ENCODE measurements at regions not wholly inside any gene's neighbourhood (a gene's known extent, or its start where the extent isn't known, plus 50 kb on each side); places are given as distances from the start of the nearest gene placed in this dataset.

- no peaks in the 10 kb centered on the region for H3K36me3 Mint-ChIP-seq
- H3K27ac ChIP-seq (ENCODE audit: low read depth, low read length), result no peak overlapping the region
- H3K4me1 Mint-ChIP-seq, result no peaks in the 10 kb centered on the region
- H3K9me3 Mint-ChIP-seq, result no peaks in the 10 kb centered on the region
- no peaks in the 10 kb centered on the region for H3K4me1 ChIP-seq (ENCODE audit: insufficient read depth, low read length)
- peaks cover 4 to 6% of the 10 kb centered on the region in 2 donors for H3K27me3 Mint-ChIP-seq
- ChIA-PET CTCF (interaction anchor here (0.5 kb wide), 1 partner anchor 13 kb away, joined by 3 read pairs; no protein-coding TSS in a partner anchor), POLR2A (no interaction called here)
- no peak overlapping the region for H3K27ac Mint-ChIP-seq
- DNase-seq, result no peak
- no peak overlapping the region for H3K4me3 ChIP-seq (ENCODE audit: low read length)
- no peak overlapping the region for H3K4me3 Mint-ChIP-seq
- no peaks in the 10 kb centered on the region for H3K9me3 ChIP-seq (ENCODE audit: low read length)
- no peaks in the 10 kb centered on the region for H3K36me3 ChIP-seq (ENCODE audit: insufficient read depth, low read length)
- no peaks in the 10 kb centered on the region for H3K27me3 ChIP-seq (ENCODE audit: insufficient read depth, low read length, poor library complexity, severe bottlenecking)
Measured at GRCh38 chr12:105555556-105556295, 225.2 kb downstream of the C12orf75 start.

- Histone ChIP-seq H3K9me3 (ENCODE audit: low read length) (no peaks in the 10 kb centered on the region), H3K4me3 (ENCODE audit: low read length) (no peak overlapping the region), H3K36me3 (ENCODE audit: insufficient read depth, low read length) (no peaks in the 10 kb centered on the region), H3K4me1 (ENCODE audit: insufficient read depth, low read length) (no peaks in the 10 kb centered on the region), H3K27ac (ENCODE audit: low read depth, low read length) (no peak overlapping the region), H3K27me3 (ENCODE audit: insufficient read depth, low read length, poor library complexity, severe bottlenecking) (no peaks in the 10 kb centered on the region)
- no peak overlapping the region for H3K27ac Mint-ChIP-seq
- ChIA-PET CTCF (no interaction called here), POLR2A (no interaction called here)
- DNase-seq, result no peak
- H3K4me1 Mint-ChIP-seq, result no peaks in the 10 kb centered on the region
- H3K4me3 Mint-ChIP-seq, result no peak overlapping the region
- H3K36me3 Mint-ChIP-seq, result no peaks in the 10 kb centered on the region
- H3K27me3 Mint-ChIP-seq, result peaks cover 4 to 5% of the 10 kb centered on the region in 2 donors
- no peaks in the 10 kb centered on the region for H3K9me3 Mint-ChIP-seq
Measured at GRCh38 chr12:105559310-105559709, 228.8 kb downstream of the C12orf75 start.

GRCh38 chr12:105561546-105562198, 231.2 kb downstream of the C12orf75 start:
- Mint-ChIP-seq H3K4me3 (no peak overlapping the region), H3K4me1 (no peaks in the 10 kb centered on the region), H3K27me3 (peaks cover 3 to 4% of the 10 kb centered on the region in 2 donors), H3K27ac (no peak overlapping the region), H3K9me3 (peaks cover 0 to 1% (median 0%) of the 10 kb centered on the region in 5 donors), H3K36me3 (no peaks in the 10 kb centered on the region)
- ChIA-PET CTCF (no interaction called here), POLR2A (no interaction called here)
- no peaks in the 10 kb centered on the region for H3K27me3 ChIP-seq (ENCODE audit: insufficient read depth, low read length, poor library complexity, severe bottlenecking)
- H3K4me1 ChIP-seq (ENCODE audit: insufficient read depth, low read length), result no peaks in the 10 kb centered on the region
- no peak overlapping the region for H3K4me3 ChIP-seq (ENCODE audit: low read length)
- no peak for DNase-seq
- no peaks in the 10 kb centered on the region for H3K36me3 ChIP-seq (ENCODE audit: insufficient read depth, low read length)
- H3K27ac ChIP-seq (ENCODE audit: low read depth, low read length), result no peak overlapping the region
- H3K9me3 ChIP-seq (ENCODE audit: low read length), result no peaks in the 10 kb centered on the region

GRCh38 chr12:105562199-105562971, 231.9 kb downstream of the C12orf75 start:
- Mint-ChIP-seq H3K27ac (no peak overlapping the region), H3K4me1 (no peaks in the 10 kb centered on the region)

GRCh38 chr12:105567061-105567460, 236.6 kb downstream of the C12orf75 start:
- Mint-ChIP-seq H3K27me3 (peaks cover 3 to 8% of the 10 kb centered on the region in 2 donors), H3K9me3 (peaks cover 0 to 1% (median 0%) of the 10 kb centered on the region in 5 donors), H3K36me3 (no peaks in the 10 kb centered on the region), H3K4me3 (no peak overlapping the region), H3K27ac (no peak overlapping the region), H3K4me1 (no peaks in the 10 kb centered on the region)
- DNase-seq, result no peak
- ChIA-PET POLR2A (no interaction called here), CTCF (no interaction called here)
- Histone ChIP-seq H3K4me1 (ENCODE audit: insufficient read depth, low read length) (no peaks in the 10 kb centered on the region), H3K9me3 (ENCODE audit: low read length) (no peaks in the 10 kb centered on the region), H3K36me3 (ENCODE audit: insufficient read depth, low read length) (no peaks in the 10 kb centered on the region), H3K4me3 (ENCODE audit: low read length) (no peak overlapping the region), H3K27ac (ENCODE audit: low read depth, low read length) (no peak overlapping the region), H3K27me3 (ENCODE audit: insufficient read depth, low read length, poor library complexity, severe bottlenecking) (no peaks in the 10 kb centered on the region)

More at GRCh38 chr12:105562199-105562971, 231.9 kb downstream of the C12orf75 start:
- H3K36me3 Mint-ChIP-seq, result no peaks in the 10 kb centered on the region
- no peak for DNase-seq
- H3K4me3 Mint-ChIP-seq, result no peak overlapping the region
- CTCF ChIA-PET, result no interaction called here
- peaks cover 2 to 7% of the 10 kb centered on the region in 2 donors for H3K27me3 Mint-ChIP-seq
- H3K4me3 ChIP-seq (ENCODE audit: low read length), result no peak overlapping the region
- H3K9me3 Mint-ChIP-seq, result peaks cover 0 to 1% (median 0%) of the 10 kb centered on the region in 5 donors
- POLR2A ChIA-PET, result no interaction called here
- H3K9me3 ChIP-seq (ENCODE audit: low read length), result no peaks in the 10 kb centered on the region
- no peaks in the 10 kb centered on the region for H3K36me3 ChIP-seq (ENCODE audit: insufficient read depth, low read length)
- H3K27me3 ChIP-seq (ENCODE audit: insufficient read depth, low read length, poor library complexity, severe bottlenecking), result no peaks in the 10 kb centered on the region
- no peaks in the 10 kb centered on the region for H3K4me1 ChIP-seq (ENCODE audit: insufficient read depth, low read length)
- H3K27ac ChIP-seq (ENCODE audit: low read depth, low read length), result no peak overlapping the region

GRCh38 chr12:105569886-105570285, 239.4 kb downstream of the C12orf75 start:
- Mint-ChIP-seq H3K4me3 (no peak overlapping the region), H3K27ac (no peak overlapping the region), H3K9me3 (peaks cover 0 to 1% (median 0%) of the 10 kb centered on the region in 5 donors), H3K27me3 (peaks cover 3 to 8% of the 10 kb centered on the region in 2 donors), H3K36me3 (no peaks in the 10 kb centered on the region), H3K4me1 (no peaks in the 10 kb centered on the region)
- Histone ChIP-seq H3K9me3 (ENCODE audit: low read length) (no peaks in the 10 kb centered on the region), H3K4me3 (ENCODE audit: low read length) (no peak overlapping the region), H3K27me3 (ENCODE audit: insufficient read depth, low read length, poor library complexity, severe bottlenecking) (no peaks in the 10 kb centered on the region), H3K36me3 (ENCODE audit: insufficient read depth, low read length) (no peaks in the 10 kb centered on the region), H3K27ac (ENCODE audit: low read depth, low read length) (no peak overlapping the region), H3K4me1 (ENCODE audit: insufficient read depth, low read length) (no peaks in the 10 kb centered on the region)
- ChIA-PET POLR2A (no interaction called here), CTCF (no interaction called here)
- no peak for DNase-seq

- Mint-ChIP-seq H3K36me3 (no peaks in the 10 kb centered on the region), H3K4me1 (no peaks in the 10 kb centered on the region), H3K27ac (no peak overlapping the region), H3K27me3 (peaks cover 3 to 8% of the 10 kb centered on the region in 2 donors), H3K9me3 (no peaks in the 10 kb centered on the region), H3K4me3 (no peak overlapping the region)
- H3K4me1 ChIP-seq (ENCODE audit: insufficient read depth, low read length), result no peaks in the 10 kb centered on the region
- POLR2A ChIA-PET, result no interaction called here
- DNase-seq, result no peak
- no peaks in the 10 kb centered on the region for H3K9me3 ChIP-seq (ENCODE audit: low read length)
- CTCF ChIA-PET, result no interaction called here
- H3K27me3 ChIP-seq (ENCODE audit: insufficient read depth, low read length, poor library complexity, severe bottlenecking), result no peaks in the 10 kb centered on the region
- H3K27ac ChIP-seq (ENCODE audit: low read depth, low read length), result no peak overlapping the region
- H3K4me3 ChIP-seq (ENCODE audit: low read length), result no peak overlapping the region
- no peaks in the 10 kb centered on the region for H3K36me3 ChIP-seq (ENCODE audit: insufficient read depth, low read length)
Measured at GRCh38 chr12:105570944-105571343, 240.5 kb downstream of the C12orf75 start.

GRCh38 chr12:105573574-105573973, 243.1 kb downstream of the C12orf75 start:
- ChIA-PET CTCF (no interaction called here), POLR2A (no interaction called here)
- H3K36me3 ChIP-seq (ENCODE audit: insufficient read depth, low read length), result no peaks in the 10 kb centered on the region
- H3K27me3 ChIP-seq (ENCODE audit: insufficient read depth, low read length, poor library complexity, severe bottlenecking), result no peaks in the 10 kb centered on the region
- H3K4me1 ChIP-seq (ENCODE audit: insufficient read depth, low read length), result no peaks in the 10 kb centered on the region
- no peaks in the 10 kb centered on the region for H3K9me3 ChIP-seq (ENCODE audit: low read length)
- Mint-ChIP-seq H3K27ac (no peak overlapping the region), H3K27me3 (peaks cover 3 to 11% of the 10 kb centered on the region in 2 donors), H3K36me3 (no peaks in the 10 kb centered on the region), H3K9me3 (no peaks in the 10 kb centered on the region), H3K4me3 (no peak overlapping the region), H3K4me1 (no peaks in the 10 kb centered on the region)
- no peak for DNase-seq
- H3K27ac ChIP-seq (ENCODE audit: low read depth, low read length), result no peak overlapping the region
- H3K4me3 ChIP-seq (ENCODE audit: low read length), result no peak overlapping the region
